Neural progenitor cell (in vitro differentiated cells): ENCODE measurements at regions not wholly inside any gene's neighbourhood (a gene's known extent, or its start where the extent isn't known, plus 50 kb on each side); places are given as distances from the start of the nearest gene placed in this dataset.

ENCODE experiments used
- EZH2 ChIP-seq: fragments of 200-600 bp; sonication (generic); IDR thresholded peaks from 2 replicates; pipeline ENCODE4 v1.6.1; 2017; ENCODE audit warnings: antibody characterized with exemption, mild to moderate bottlenecking, moderate library complexity
- EZH2phosphoT487 ChIP-seq: fragments of 200-600 bp; sonication (generic); IDR thresholded peaks from 2 replicates; pipeline ENCODE4 v1.6.1; 2017; ENCODE audit warnings: antibody characterized with exemption
- TF ChIP-seq, protein P1 (sequence below): fragments of 200-600 bp; sonication (generic); IDR thresholded peaks from 2 replicates; pipeline ENCODE4 v1.5.1; 2017; ENCODE audit warnings: antibody characterized with exemption, mild to moderate bottlenecking

DNA sequence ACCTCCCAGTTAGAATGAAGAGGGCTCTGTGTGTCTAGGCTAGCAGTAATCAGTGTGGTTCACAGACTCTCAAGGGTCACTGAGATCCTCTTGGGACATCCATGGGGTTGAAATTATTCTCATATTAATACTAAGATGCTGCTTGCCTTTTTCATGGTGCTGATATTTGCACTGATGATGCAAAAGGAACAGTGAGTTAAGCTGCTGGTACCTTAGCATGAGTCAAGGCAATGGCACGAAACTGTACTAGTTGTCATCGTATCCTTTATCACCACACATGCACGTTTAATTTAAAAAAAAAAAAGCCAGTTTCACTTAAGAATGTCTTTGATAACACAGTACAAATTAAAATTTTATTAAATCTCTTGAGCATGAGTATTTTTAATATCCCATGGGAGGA lies 151.9 kb upstream of the TANK start:
- TF ChIP-seq, protein P1, sequence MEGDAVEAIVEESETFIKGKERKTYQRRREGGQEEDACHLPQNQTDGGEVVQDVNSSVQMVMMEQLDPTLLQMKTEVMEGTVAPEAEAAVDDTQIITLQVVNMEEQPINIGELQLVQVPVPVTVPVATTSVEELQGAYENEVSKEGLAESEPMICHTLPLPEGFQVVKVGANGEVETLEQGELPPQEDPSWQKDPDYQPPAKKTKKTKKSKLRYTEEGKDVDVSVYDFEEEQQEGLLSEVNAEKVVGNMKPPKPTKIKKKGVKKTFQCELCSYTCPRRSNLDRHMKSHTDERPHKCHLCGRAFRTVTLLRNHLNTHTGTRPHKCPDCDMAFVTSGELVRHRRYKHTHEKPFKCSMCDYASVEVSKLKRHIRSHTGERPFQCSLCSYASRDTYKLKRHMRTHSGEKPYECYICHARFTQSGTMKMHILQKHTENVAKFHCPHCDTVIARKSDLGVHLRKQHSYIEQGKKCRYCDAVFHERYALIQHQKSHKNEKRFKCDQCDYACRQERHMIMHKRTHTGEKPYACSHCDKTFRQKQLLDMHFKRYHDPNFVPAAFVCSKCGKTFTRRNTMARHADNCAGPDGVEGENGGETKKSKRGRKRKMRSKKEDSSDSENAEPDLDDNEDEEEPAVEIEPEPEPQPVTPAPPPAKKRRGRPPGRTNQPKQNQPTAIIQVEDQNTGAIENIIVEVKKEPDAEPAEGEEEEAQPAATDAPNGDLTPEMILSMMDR, result no peak
- TF ChIP-seq EZH2, result no peak
- TF ChIP-seq EZH2phosphoT487, result no peak
